ENCODE measurements at regions not wholly inside any gene's neighbourhood (a gene's known extent, or its start where the extent isn't known, plus 50 kb on each side); places are given as distances from the start of the nearest gene placed in this dataset.

- no peak for DNase-seq (ENCODE audit: low spot score)
Observed at GRCh38 chr1:30405631-30406212, 317.7 kb downstream of the MATN1 start.

DNA sequence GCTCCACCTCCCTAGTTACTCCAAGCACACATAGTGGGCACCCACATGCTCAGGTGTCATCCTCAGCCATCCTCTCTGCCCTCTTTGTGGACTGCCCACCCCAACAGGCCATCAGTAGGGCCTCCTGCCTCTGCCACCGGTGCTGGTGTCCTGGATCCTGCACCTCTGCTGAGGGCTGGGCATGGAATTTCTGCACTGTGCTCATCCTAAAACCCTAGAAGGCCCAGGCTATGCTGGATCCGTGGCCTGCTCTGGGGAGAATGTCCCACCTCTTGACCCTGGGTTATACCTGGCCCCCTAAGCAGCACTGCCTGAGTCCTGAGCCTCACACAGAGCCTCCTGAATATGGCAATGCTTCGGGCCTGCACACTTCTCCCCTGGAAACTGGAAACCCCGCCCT is 318.3 kb downstream of the MATN1 start:
- no peak for DNase-seq (ENCODE audit: low spot score)

GRCh38 chr1:30404341-30404740 is 319.0 kb downstream of the MATN1 start:
- DNase-seq (ENCODE audit: low spot score), result no peak

DNA sequence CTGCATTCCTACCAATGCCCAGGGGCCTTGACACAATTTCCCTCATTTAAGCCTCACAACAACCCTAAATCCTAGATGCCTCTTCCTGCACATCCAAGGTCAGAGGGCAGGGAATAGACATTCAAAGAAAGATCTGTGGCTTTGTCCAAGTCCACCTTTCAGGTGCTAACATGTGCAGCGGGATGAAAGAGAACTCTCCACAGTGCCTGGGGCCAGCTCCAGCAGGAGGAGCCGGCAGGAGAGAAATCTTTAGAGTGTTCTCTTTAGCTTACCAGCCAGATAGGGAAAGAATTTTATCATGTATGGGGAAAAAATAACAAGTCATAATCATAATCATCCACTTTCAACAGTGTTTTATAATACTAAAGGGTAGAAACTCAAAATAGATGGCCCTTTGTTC is 319.7 kb downstream of the MATN1 start:
- no peak for DNase-seq (ENCODE audit: low spot score)

DNA sequence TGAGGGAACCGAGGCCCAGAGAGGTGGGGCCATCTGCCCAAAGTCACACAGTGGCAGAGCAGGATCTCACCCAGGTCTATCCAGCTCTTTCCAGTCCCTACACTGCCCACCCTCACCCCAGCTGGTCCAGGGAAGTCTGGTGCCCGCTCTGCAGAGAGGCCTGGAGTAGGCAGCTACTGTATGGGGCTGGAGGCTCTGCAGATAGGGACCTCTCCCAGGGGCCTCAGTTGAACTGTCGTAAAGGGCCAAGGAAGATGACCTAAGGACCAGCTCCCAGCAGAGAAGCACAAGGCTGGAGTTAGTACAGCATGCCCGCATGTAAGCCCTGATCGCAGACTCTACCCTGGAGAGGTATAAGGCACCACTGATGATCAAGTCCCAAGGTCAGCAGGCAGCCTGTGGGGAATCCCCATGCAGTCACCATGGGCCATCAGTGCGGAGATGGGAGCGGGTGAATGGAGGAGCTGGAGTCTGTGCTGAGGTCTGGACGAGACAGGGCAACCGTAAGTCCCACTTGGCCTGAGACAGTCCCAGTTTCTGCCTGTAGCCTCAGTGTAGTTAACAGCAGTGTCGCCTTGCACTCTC is 320.2 kb downstream of the MATN1 start:
- DNase-seq (ENCODE audit: low spot score), result no peak

- DNase-seq (ENCODE audit: low spot score), result no peak
Observed at GRCh38 chr1:30402031-30402430, 321.4 kb downstream of the MATN1 start.

- no peak for DNase-seq (ENCODE audit: low spot score)
Observed at GRCh38 chr1:30400507-30400906, 322.9 kb downstream of the MATN1 start.

DNA sequence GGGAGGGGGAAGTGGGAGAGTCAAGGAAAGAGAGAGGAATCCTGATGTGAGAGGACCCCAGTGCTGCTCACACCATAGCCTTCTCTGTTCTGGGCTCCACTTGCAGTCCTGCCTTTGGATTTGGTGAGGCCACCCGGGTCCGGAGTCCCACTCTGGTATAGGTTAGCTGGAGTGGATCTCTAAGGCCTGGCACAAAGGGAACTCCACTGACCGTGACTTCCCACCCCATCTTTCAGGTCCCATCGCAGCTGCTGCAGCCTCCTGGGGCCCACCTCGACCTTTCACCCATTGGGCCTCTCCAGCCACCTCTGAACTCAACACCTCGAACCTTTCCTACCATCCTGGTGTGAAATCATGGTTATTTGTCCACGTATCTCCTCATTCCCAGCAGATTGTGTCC is 324.4 kb downstream of the MATN1 start:
- DNase-seq (ENCODE audit: low spot score), result no peak

DNA sequence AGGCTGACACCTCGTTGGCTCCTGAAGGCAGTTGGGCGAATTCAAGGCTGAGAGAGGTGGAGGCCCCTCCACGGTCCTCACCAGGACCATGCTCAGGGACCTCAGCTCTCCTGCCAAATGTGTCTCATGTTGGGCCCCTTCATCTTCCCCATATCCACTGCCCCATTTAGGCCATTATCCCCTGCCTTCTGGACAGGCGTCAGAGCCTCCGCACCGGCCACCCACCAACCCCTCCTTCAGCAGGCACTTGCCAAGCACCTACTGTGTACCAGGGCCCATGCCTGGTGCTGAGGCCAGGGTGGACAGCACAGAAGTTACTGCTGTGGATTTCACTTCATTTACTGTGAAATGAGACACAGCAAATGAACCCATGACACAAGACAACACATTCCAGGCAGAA is 325.8 kb downstream of the MATN1 start:
- DNase-seq (ENCODE audit: low spot score), result no peak

DNA sequence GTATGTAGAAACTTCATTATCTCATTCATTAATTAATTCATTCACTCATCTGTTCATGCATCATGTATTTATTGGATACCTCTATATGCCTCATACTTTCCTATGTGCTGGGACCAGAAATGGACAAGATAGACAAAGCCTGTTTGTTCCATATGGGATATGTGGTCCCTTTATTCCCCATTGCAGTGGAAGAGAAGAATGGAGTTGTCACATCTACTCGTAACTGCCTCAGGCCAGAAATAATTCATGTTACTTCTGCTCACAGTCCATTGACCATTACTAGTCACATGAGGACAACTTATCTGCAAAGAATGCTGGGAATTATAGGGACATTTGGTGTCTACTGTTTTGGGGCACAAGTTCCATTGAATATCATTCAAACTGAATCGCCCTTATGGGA is 327.8 kb downstream of the MATN1 start:
- no peak for DNase-seq (ENCODE audit: low spot score)

DNA sequence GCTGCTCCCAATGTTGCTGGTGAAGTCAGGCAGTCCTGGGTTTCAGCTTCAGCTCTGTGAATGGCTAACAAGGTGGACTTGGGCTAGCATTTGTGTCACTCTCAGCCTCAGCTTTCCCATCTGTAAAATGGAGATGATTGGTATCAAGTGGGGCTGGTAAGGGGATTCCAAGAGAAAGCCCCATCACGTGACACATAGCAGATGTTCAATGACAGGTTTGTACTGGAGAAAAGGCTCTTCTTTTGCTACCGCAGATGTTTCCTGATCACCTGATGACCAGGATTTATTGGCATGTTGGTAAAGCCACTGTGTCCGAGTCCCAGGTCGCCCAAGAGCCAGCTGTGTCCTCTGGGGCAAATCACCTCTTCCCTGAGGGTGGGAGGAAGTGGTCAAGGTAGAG is 335.0 kb downstream of the MATN1 start:
- no peak for DNase-seq (ENCODE audit: low spot score)

- DNase-seq (ENCODE audit: low spot score), result no peak
Observed at GRCh38 chr1:30386156-30386926, 337.0 kb downstream of the MATN1 start.

DNA sequence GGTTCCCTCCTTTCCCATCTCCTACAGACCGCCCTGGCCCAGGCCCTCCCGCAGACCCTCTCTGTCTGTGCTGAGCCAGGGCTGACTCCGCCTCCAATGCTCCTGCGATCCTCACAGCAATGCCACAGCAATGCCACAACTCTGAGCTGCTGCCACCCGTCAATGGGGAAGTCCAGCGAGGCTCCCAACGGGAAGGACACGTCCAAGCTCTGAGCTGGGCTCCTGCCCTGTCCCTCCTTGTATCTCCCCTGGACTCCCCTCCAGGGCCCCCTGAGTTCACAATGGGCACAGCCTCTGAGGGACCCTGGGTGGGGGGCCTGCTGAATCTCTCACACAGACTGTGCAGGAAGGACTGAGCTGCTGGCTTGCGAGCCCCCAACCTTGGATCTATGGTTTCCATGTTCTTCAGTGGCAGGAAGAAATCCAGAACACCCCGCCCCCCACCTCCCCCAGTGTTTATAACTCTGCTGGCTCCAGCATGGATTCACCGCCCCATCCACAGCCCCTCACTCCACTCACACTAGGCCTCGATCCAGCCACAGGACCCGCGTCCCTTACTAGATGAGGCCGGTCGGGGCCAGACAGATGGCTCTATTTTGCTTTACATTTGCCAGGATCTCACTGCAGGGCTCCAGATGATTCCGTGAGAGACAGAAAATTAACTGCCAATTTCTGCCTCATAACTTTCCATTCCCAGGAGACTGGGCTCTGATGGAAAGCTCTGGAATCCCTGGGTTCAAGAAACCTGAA is 338.0 kb downstream of the MATN1 start:
- DNase-seq (ENCODE audit: low spot score), result no peak

DNA sequence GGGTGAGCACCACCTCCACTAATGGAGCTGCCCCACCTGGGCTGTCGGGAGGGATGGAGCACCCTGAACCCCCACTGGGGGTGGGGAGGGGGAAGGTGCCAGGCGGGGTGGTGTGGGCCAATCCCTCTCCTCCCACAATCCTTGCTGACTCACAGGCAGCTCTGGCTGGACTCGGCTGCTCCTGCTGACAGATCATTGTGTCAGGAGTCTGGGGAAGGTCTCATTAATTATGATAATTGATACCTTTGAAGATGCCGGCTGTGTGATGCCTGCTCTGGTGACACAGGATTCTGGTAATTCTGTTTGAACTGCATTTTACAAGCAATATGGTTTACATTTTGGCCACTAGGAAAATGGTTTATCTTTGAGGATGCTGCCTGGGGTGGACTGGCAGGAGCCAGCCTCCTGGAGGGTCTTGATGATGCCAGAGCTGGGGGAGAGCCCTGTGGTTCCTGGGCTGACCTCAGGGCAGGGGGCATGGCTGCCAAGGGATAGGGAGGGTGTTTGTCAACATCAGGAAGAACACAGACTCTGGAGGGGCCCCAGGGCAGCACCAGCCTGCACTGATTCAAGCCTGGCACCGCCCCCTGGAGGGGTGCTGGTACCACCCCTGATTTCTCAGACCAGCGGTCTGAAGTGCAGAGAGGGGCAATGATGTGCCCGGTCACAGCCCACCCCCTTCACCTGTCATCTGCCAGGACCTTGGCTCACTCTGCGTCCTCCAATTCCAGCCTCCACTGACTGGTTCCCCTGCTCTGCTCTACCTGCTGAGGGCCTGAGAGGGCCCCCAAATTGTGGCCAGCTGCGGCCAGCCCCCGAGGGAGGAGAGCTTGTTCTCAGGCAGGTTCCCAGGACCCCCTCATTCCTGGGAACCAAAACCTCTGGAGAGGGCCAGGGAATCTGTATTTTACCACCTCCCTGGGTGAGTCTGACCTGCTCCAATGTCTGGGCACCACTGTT is 338.8 kb downstream of the MATN1 start:
- no peak for DNase-seq (ENCODE audit: low spot score)

DNA sequence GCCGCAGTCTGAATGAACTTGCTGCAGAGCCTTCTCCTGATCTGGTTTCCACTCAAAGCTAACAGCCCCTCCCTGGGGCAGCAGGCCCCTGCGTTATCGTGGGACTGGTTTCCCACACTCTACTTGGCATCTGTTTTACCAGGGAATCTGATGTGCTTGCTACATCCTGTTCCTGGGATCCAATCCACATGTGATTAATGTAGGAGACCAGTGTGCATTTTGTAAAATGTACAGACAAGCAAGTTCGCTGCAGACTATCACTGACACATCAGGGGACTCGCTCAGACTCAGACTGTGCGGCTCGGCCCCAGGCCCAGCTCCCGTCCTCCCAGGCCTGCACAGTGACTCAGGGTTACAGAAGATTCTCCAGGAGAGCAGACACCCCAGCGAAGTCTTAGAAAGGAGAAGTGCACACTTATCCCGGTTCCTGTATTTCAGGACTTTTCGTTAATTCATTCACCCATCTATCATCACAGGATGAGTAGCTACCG is 340.1 kb downstream of the MATN1 start:
- DNase-seq (ENCODE audit: low spot score), result no peak

DNA sequence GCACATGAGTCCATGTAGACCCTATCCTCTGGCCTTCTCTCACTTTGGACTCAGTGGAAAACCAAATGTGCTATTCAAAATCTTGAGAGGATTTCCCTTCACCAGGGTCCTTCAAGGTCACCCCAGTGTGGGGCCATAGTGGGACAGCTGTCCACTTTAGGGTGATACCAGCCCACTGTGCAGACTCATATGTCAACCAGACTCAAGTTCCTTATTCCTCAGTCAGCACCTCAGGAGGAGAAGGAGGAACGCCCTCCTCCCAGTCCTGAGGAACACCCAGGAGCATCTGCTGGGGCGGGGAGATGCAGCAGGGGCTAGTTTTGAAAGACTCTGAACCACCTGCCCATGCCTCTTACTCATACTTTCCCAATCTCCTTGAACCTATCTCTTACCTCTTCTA is 340.9 kb downstream of the MATN1 start:
- DNase-seq (ENCODE audit: low spot score), result no peak

- no peak for DNase-seq (ENCODE audit: low spot score)
Observed at GRCh38 chr1:30381671-30382365, 341.6 kb downstream of the MATN1 start.

DNA sequence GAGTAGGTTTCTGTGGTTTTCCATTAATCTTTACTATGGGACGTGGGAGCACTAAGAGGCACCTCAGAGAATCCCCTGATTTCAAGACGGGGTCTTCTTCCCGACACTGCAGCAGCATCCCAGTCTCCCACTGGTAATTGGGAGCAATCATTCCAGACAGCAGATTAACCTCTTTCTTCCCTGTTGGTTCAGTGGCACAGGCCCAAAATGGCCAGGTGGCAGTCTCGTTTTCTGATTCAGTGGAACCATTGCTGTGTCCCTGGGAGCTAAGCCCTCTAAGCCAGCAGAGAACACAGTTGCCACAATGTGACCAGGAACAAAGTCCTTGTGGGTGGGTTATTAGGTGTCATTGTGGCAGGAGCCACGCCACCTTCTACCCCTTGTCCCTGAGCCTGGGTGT is 342.1 kb downstream of the MATN1 start:
- DNase-seq (ENCODE audit: low spot score), result no peak

- no peak for DNase-seq (ENCODE audit: low spot score)
Observed at GRCh38 chr1:30380625-30380984, 342.8 kb downstream of the MATN1 start.

- DNase-seq (ENCODE audit: low spot score), result peak; percentile 69
Observed at GRCh38 chr1:30379684-30380624, 343.4 kb downstream of the MATN1 start.
